ENCODE measurements at regions not wholly inside any gene's neighbourhood (a gene's known extent, or its start where the extent isn't known, plus 50 kb on each side); places are given as distances from the start of the nearest gene placed in this dataset.

GRCh38 chr13:104584481-104584880 is 1518.3 kb upstream of the SLC10A2 start:
- POLR2A ChIA-PET (ENCODE audit: partially characterized antibody): no interaction called here
- TF ChIP-seq RFX5 (IDR thresholded peaks at IDR 0.05; ENCODE audit: borderline replicate concordance, low read depth, low read length) (no peak), EZH2 (IDR thresholded peaks at IDR 0.05; ENCODE audit: low read depth, low read length, severe bottlenecking) (no peak), YY1 (IDR thresholded peaks at IDR 0.05; ENCODE audit: low read depth, low read length) (no peak), CREB1 (IDR thresholded peaks at IDR 0.05) (no peak), RXRA (IDR thresholded peaks at IDR 0.05; ENCODE audit: insufficient read depth, low read depth, low read length) (no peak), RAD21 (IDR thresholded peaks at IDR 0.05 in 1 of 2, conservative IDR thresholded peaks at IDR 0.05 in 1 of 2; ENCODE audit: low read depth in 2 of 2, low read length in 2 of 2) (no peak), CTCF (IDR thresholded peaks at IDR 0.05; ENCODE audit: control extremely low read depth in 1 of 3, insufficient read depth in 1 of 3, low read depth in 1 of 3, low read length in 3 of 3) (no peak), TEAD4 (IDR thresholded peaks at IDR 0.05; ENCODE audit: low read depth, low read length) (no peak), CEBPB (IDR thresholded peaks at IDR 0.05; ENCODE audit: low read depth, low read length) (no peak), POU5F1 (IDR thresholded peaks at IDR 0.05; ENCODE audit: low read depth, low read length) (no peak), CHD2 (IDR thresholded peaks at IDR 0.05; ENCODE audit: low read length) (no peak), CBX8 (IDR thresholded peaks at IDR 0.05; ENCODE audit: borderline replicate concordance, low read depth, low read length) (no peak), GABPA (IDR thresholded peaks at IDR 0.05; ENCODE audit: borderline replicate concordance, insufficient read depth, low read length) (no peak)

More at GRCh38 chr13:104584481-104584880, 1518.3 kb upstream of the SLC10A2 start:
- no peak overlapping the region for H3K56ac ChIP-seq (replicated peaks; ENCODE audit: insufficient read length, low read depth, low read length)
- no peaks in the 10 kb centered on the region for H4K20me1 ChIP-seq (replicated peaks in 1 of 2; ENCODE audit: control insufficient read depth in 1 of 2, insufficient read depth in 2 of 2, low read length in 2 of 2)
- H2BK12ac ChIP-seq (ENCODE audit: low read depth, low read length): no peak overlapping the region
- no peaks in the 10 kb centered on the region for H3K9me3 ChIP-seq (ENCODE audit: insufficient read depth in 2 of 2, low read depth in 1 of 2, low read length in 1 of 2)
- CTCF ChIA-PET (ENCODE audit: partially characterized antibody): no interaction called here
- H3K4me1 ChIP-seq (replicated peaks in 1 of 4; ENCODE audit: control insufficient read depth in 3 of 4, insufficient read depth in 4 of 4, low read length in 3 of 4): peaks cover 0 to 2% (median 0%) of the 10 kb centered on the region in 4 experiments; a peak in 2 of 7 replicates
- WGBS, 2 experiments (ENCODE audit: extremely low coverage in 1 of 2, insufficient coverage in 1 of 2, insufficient read length in 1 of 2, insufficient replicate concordance in 2 of 2, low coverage in 1 of 2, low lambda C conversion rate in 2 of 2, missing lambda C conversion rate in 1 of 2): 94% methylated on average over 1 of the region's 1 CpG; no CpG with 5 or more reads in 1 of the 2 experiments
- no peak overlapping the region for H3K23ac ChIP-seq (ENCODE audit: insufficient read length)
- no peaks in the 10 kb centered on the region for H3K27me3 ChIP-seq (replicated peaks in 1 of 4; ENCODE audit: control insufficient read depth in 3 of 4, extremely low read depth in 1 of 4, insufficient read depth in 3 of 4, low read length in 3 of 4)
- no peak overlapping the region for H3K4ac ChIP-seq (replicated peaks; ENCODE audit: insufficient read length, low read depth, low read length)
- H3K4me2 ChIP-seq (ENCODE audit: insufficient read depth in 1 of 2, low read depth in 2 of 2, low read length in 2 of 2): no peak overlapping the region
- no peak overlapping the region for H2AK5ac ChIP-seq (ENCODE audit: low read depth, low read length)
- H3K18ac ChIP-seq (ENCODE audit: extremely low read depth, low read length): no peak overlapping the region
- H3K79me2 ChIP-seq (ENCODE audit: control insufficient read depth in 1 of 2, insufficient read depth in 2 of 2, low read length in 2 of 2): no peaks in the 10 kb centered on the region
- no peaks in the 10 kb centered on the region for H3K79me1 ChIP-seq (ENCODE audit: low read depth, low read length)
- no peak overlapping the region for H2AFZ ChIP-seq (ENCODE audit: low read length)
- H2BK120ac ChIP-seq (replicated peaks; ENCODE audit: low read depth, low read length): no peak overlapping the region
- DNase-seq (ENCODE audit: low read depth in 1 of 2, low spot score in 2 of 2) (no peak), FAIRE-seq (no peak)
- no peak overlapping the region for H3K4me3 ChIP-seq (ENCODE audit: extremely low read depth in 1 of 4, insufficient read depth in 2 of 4, low read depth in 3 of 4, low read length in 4 of 4)
- H3K23me2 ChIP-seq (ENCODE audit: low read depth, low read length): no peaks in the 10 kb centered on the region
- no peak overlapping the region for H3K27ac ChIP-seq (ENCODE audit: low read depth, low read length)
- H4K8ac ChIP-seq (ENCODE audit: extremely low read depth, insufficient read depth, low read length): no peak overlapping the region
- H3K36me3 ChIP-seq (ENCODE audit: control insufficient read depth in 2 of 4, insufficient read depth in 4 of 4, low read length in 3 of 4): no peaks in the 10 kb centered on the region
- no peak overlapping the region for H3K9ac ChIP-seq (replicated peaks in 1 of 4; ENCODE audit: extremely low read depth in 1 of 4, low read depth in 3 of 4, low read length in 3 of 4)
- no peak overlapping the region for H3K14ac ChIP-seq (ENCODE audit: insufficient read length)
- no peak overlapping the region for H2BK15ac ChIP-seq (ENCODE audit: low read length)
- H2BK5ac ChIP-seq (ENCODE audit: low read depth, low read length): no peak overlapping the region
- H4K91ac ChIP-seq (replicated peaks; ENCODE audit: insufficient read length, low read length): no peak overlapping the region
- H2BK20ac ChIP-seq (ENCODE audit: low read length): no peak overlapping the region
- no peak overlapping the region for H4K5ac ChIP-seq (ENCODE audit: insufficient read length, low read depth, low read length)
